ENCODE measurements at regions not wholly inside any gene's neighbourhood (a gene's known extent, or its start where the extent isn't known, plus 50 kb on each side); places are given as distances from the start of the nearest gene placed in this dataset.

GRCh38 chr14:65243766-65244442 lies 141.6 kb upstream of the MAX start:
- TF ChIP-seq CTCF (IDR thresholded peaks at IDR 0.05) (no peak), POLR2A (IDR thresholded peaks at IDR 0.05) (no peak)

Data from body of pancreas (tissue), 4 donors.